OCI-LY3 (cell line): ENCODE measurements at regions not wholly inside any gene's neighbourhood (a gene's known extent, or its start where the extent isn't known, plus 50 kb on each side); places are given as distances from the start of the nearest gene placed in this dataset.

Source experiments
- CTCF ChIP-seq: fragments of 200-600, 300-600 bp; sonication (generic); IDR thresholded peaks from 2 replicates; pipeline ENCODE4 v1.5.1; 2014; ENCODE audit warnings: antibody characterized with exemption, low read length, low read depth
- EZH2phosphoT487 ChIP-seq: fragments of 200-600 bp; shearing (Covaris generic); IDR thresholded peaks from 2 replicates; pipeline ENCODE4 v1.6.1; 2018; ENCODE audit warnings: antibody characterized with exemption, mixed run types, low read depth

- TF ChIP-seq CTCF (no peak), EZH2phosphoT487 (no peak)
Measured at GRCh38 chr5:126003309-126003708, 419.9 kb upstream of the GRAMD2B start.
